ENCODE measurements at regions not wholly inside any gene's neighbourhood (a gene's known extent, or its start where the extent isn't known, plus 50 kb on each side); places are given as distances from the start of the nearest gene placed in this dataset.

GRCh38 chr11:127568891-127569290, 568.3 kb upstream of the KIRREL3 start:
- Histone ChIP-seq H3K36me3 (ENCODE audit: control insufficient read depth, insufficient read depth, low read length) (no peaks in the 10 kb centered on the region), H3K4me3 (ENCODE audit: low read length) (no peak overlapping the region), H3K9ac (ENCODE audit: low read length) (no peak overlapping the region), H3K4me1 (ENCODE audit: control insufficient read depth, insufficient read depth, low read length) (no peaks in the 10 kb centered on the region), H3K9me3 (ENCODE audit: control insufficient read depth, low read length) (no peaks in the 10 kb centered on the region), H3K27me3 (ENCODE audit: control insufficient read depth, insufficient read depth, low read length) (no peaks in the 10 kb centered on the region)

- H3K9me3 ChIP-seq (ENCODE audit: control insufficient read depth, low read length): no peaks in the 10 kb centered on the region
- no peaks in the 10 kb centered on the region for H3K4me1 ChIP-seq (ENCODE audit: control insufficient read depth, insufficient read depth, low read length)
- H3K9ac ChIP-seq (ENCODE audit: low read length): no peak overlapping the region
- no peak overlapping the region for H3K4me3 ChIP-seq (ENCODE audit: low read length)
- H3K27me3 ChIP-seq (ENCODE audit: control insufficient read depth, insufficient read depth, low read length): no peaks in the 10 kb centered on the region
- no peaks in the 10 kb centered on the region for H3K36me3 ChIP-seq (ENCODE audit: control insufficient read depth, insufficient read depth, low read length)
These were observed 566.8 kb upstream of the KIRREL3 start for GRCh38 chr11:127567237-127567932.

GRCh38 chr11:127564810-127565209, 564.2 kb upstream of the KIRREL3 start:
- H3K9me3 ChIP-seq (ENCODE audit: control insufficient read depth, low read length): no peaks in the 10 kb centered on the region

GRCh38 chr11:127559978-127560377, 559.4 kb upstream of the KIRREL3 start:
- no peak overlapping the region for H3K4me3 ChIP-seq (ENCODE audit: low read length)
- no peaks in the 10 kb centered on the region for H3K4me1 ChIP-seq (ENCODE audit: control insufficient read depth, insufficient read depth, low read length)
- H3K9ac ChIP-seq (ENCODE audit: low read length): no peak overlapping the region
- no peaks in the 10 kb centered on the region for H3K9me3 ChIP-seq (ENCODE audit: control insufficient read depth, low read length)
- H3K36me3 ChIP-seq (ENCODE audit: control insufficient read depth, insufficient read depth, low read length): no peaks in the 10 kb centered on the region
- no peaks in the 10 kb centered on the region for H3K27me3 ChIP-seq (ENCODE audit: control insufficient read depth, insufficient read depth, low read length)

More at GRCh38 chr11:127564810-127565209, 564.2 kb upstream of the KIRREL3 start:
- H3K27me3 ChIP-seq (ENCODE audit: control insufficient read depth, insufficient read depth, low read length): no peaks in the 10 kb centered on the region
- H3K9ac ChIP-seq (ENCODE audit: low read length): no peak overlapping the region
- no peaks in the 10 kb centered on the region for H3K4me1 ChIP-seq (ENCODE audit: control insufficient read depth, insufficient read depth, low read length)
- H3K4me3 ChIP-seq (ENCODE audit: low read length): no peak overlapping the region
- no peaks in the 10 kb centered on the region for H3K36me3 ChIP-seq (ENCODE audit: control insufficient read depth, insufficient read depth, low read length)

GRCh38 chr11:127552446-127552845, 551.9 kb upstream of the KIRREL3 start:
- Histone ChIP-seq H3K36me3 (ENCODE audit: control insufficient read depth, insufficient read depth, low read length) (no peaks in the 10 kb centered on the region), H3K9me3 (ENCODE audit: control insufficient read depth, low read length) (no peaks in the 10 kb centered on the region), H3K9ac (ENCODE audit: low read length) (no peak overlapping the region), H3K4me1 (ENCODE audit: control insufficient read depth, insufficient read depth, low read length) (no peaks in the 10 kb centered on the region), H3K27me3 (ENCODE audit: control insufficient read depth, insufficient read depth, low read length) (no peaks in the 10 kb centered on the region), H3K4me3 (ENCODE audit: low read length) (no peak overlapping the region)

GRCh38 chr11:127531167-127531566, 530.6 kb upstream of the KIRREL3 start:
- H3K36me3 ChIP-seq (ENCODE audit: control insufficient read depth, insufficient read depth, low read length): no peaks in the 10 kb centered on the region

GRCh38 chr11:127528297-127528696, 527.7 kb upstream of the KIRREL3 start:
- H3K27me3 ChIP-seq (ENCODE audit: control insufficient read depth, insufficient read depth, low read length): no peaks in the 10 kb centered on the region
- H3K9me3 ChIP-seq (ENCODE audit: control insufficient read depth, low read length): no peaks in the 10 kb centered on the region
- H3K36me3 ChIP-seq (ENCODE audit: control insufficient read depth, insufficient read depth, low read length): no peaks in the 10 kb centered on the region
- no peak overlapping the region for H3K9ac ChIP-seq (ENCODE audit: low read length)
- no peak overlapping the region for H3K4me3 ChIP-seq (ENCODE audit: low read length)
- H3K4me1 ChIP-seq (ENCODE audit: control insufficient read depth, insufficient read depth, low read length): no peaks in the 10 kb centered on the region

More at GRCh38 chr11:127531167-127531566, 530.6 kb upstream of the KIRREL3 start:
- H3K9ac ChIP-seq (ENCODE audit: low read length): no peak overlapping the region
- H3K9me3 ChIP-seq (ENCODE audit: control insufficient read depth, low read length): no peaks in the 10 kb centered on the region
- no peak overlapping the region for H3K4me3 ChIP-seq (ENCODE audit: low read length)
- H3K4me1 ChIP-seq (ENCODE audit: control insufficient read depth, insufficient read depth, low read length): no peaks in the 10 kb centered on the region
- no peaks in the 10 kb centered on the region for H3K27me3 ChIP-seq (ENCODE audit: control insufficient read depth, insufficient read depth, low read length)

GRCh38 chr11:127524618-127525017, 524.0 kb upstream of the KIRREL3 start:
- no peaks in the 10 kb centered on the region for H3K9me3 ChIP-seq (ENCODE audit: control insufficient read depth, low read length)
- no peak overlapping the region for H3K4me3 ChIP-seq (ENCODE audit: low read length)
- no peak overlapping the region for H3K9ac ChIP-seq (ENCODE audit: low read length)
- no peaks in the 10 kb centered on the region for H3K4me1 ChIP-seq (ENCODE audit: control insufficient read depth, insufficient read depth, low read length)
- no peaks in the 10 kb centered on the region for H3K27me3 ChIP-seq (ENCODE audit: control insufficient read depth, insufficient read depth, low read length)
- H3K36me3 ChIP-seq (ENCODE audit: control insufficient read depth, insufficient read depth, low read length): no peaks in the 10 kb centered on the region

GRCh38 chr11:127521413-127521812, 520.8 kb upstream of the KIRREL3 start:
- no peaks in the 10 kb centered on the region for H3K36me3 ChIP-seq (ENCODE audit: control insufficient read depth, insufficient read depth, low read length)
- no peaks in the 10 kb centered on the region for H3K4me1 ChIP-seq (ENCODE audit: control insufficient read depth, insufficient read depth, low read length)
- H3K27me3 ChIP-seq (ENCODE audit: control insufficient read depth, insufficient read depth, low read length): no peaks in the 10 kb centered on the region
- H3K9me3 ChIP-seq (ENCODE audit: control insufficient read depth, low read length): no peaks in the 10 kb centered on the region
- H3K9ac ChIP-seq (ENCODE audit: low read length): no peak overlapping the region
- H3K4me3 ChIP-seq (ENCODE audit: low read length): no peak overlapping the region

GRCh38 chr11:127507851-127508250, 507.3 kb upstream of the KIRREL3 start:
- H3K4me1 ChIP-seq (ENCODE audit: control insufficient read depth, insufficient read depth, low read length): no peaks in the 10 kb centered on the region
- H3K9me3 ChIP-seq (ENCODE audit: control insufficient read depth, low read length): no peaks in the 10 kb centered on the region
- H3K27me3 ChIP-seq (ENCODE audit: control insufficient read depth, insufficient read depth, low read length): no peaks in the 10 kb centered on the region
- H3K36me3 ChIP-seq (ENCODE audit: control insufficient read depth, insufficient read depth, low read length): no peaks in the 10 kb centered on the region
- H3K4me3 ChIP-seq (ENCODE audit: low read length): no peak overlapping the region
- no peak overlapping the region for H3K9ac ChIP-seq (ENCODE audit: low read length)

- no peaks in the 10 kb centered on the region for H3K27me3 ChIP-seq (ENCODE audit: control insufficient read depth, insufficient read depth, low read length)
- H3K4me1 ChIP-seq (ENCODE audit: control insufficient read depth, insufficient read depth, low read length): no peaks in the 10 kb centered on the region
- no peaks in the 10 kb centered on the region for H3K36me3 ChIP-seq (ENCODE audit: control insufficient read depth, insufficient read depth, low read length)
- no peaks in the 10 kb centered on the region for H3K9me3 ChIP-seq (ENCODE audit: control insufficient read depth, low read length)
- H3K4me3 ChIP-seq (ENCODE audit: low read length): no peak overlapping the region
- H3K9ac ChIP-seq (ENCODE audit: low read length): no peak overlapping the region
These were observed 506.1 kb upstream of the KIRREL3 start for GRCh38 chr11:127506647-127507046.

GRCh38 chr11:127506126-127506525, 505.6 kb upstream of the KIRREL3 start:
- no peak overlapping the region for H3K9ac ChIP-seq (ENCODE audit: low read length)
- H3K36me3 ChIP-seq (ENCODE audit: control insufficient read depth, insufficient read depth, low read length): no peaks in the 10 kb centered on the region
- no peaks in the 10 kb centered on the region for H3K4me1 ChIP-seq (ENCODE audit: control insufficient read depth, insufficient read depth, low read length)
- no peak overlapping the region for H3K4me3 ChIP-seq (ENCODE audit: low read length)
- H3K27me3 ChIP-seq (ENCODE audit: control insufficient read depth, insufficient read depth, low read length): no peaks in the 10 kb centered on the region
- no peaks in the 10 kb centered on the region for H3K9me3 ChIP-seq (ENCODE audit: control insufficient read depth, low read length)

GRCh38 chr11:127496165-127496564, 495.6 kb upstream of the KIRREL3 start:
- Histone ChIP-seq H3K4me3 (ENCODE audit: low read length) (no peak overlapping the region), H3K27me3 (ENCODE audit: control insufficient read depth, insufficient read depth, low read length) (no peaks in the 10 kb centered on the region), H3K4me1 (ENCODE audit: control insufficient read depth, insufficient read depth, low read length) (no peaks in the 10 kb centered on the region), H3K36me3 (ENCODE audit: control insufficient read depth, insufficient read depth, low read length) (no peaks in the 10 kb centered on the region), H3K9me3 (ENCODE audit: control insufficient read depth, low read length) (no peaks in the 10 kb centered on the region), H3K9ac (ENCODE audit: low read length) (no peak overlapping the region)
